WTC11 (cell line): ENCODE measurements at regions not wholly inside any gene's neighbourhood (a gene's known extent, or its start where the extent isn't known, plus 50 kb on each side); places are given as distances from the start of the nearest gene placed in this dataset.

Experiments
- ATF2 ChIP-seq: sonication (generic); formaldehyde crosslinking; IDR thresholded peaks from 2 replicates; pipeline ENCODE4 v1.8.1; 2022; ENCODE audit warnings: low read depth, missing genetic modification reagents, borderline replicate concordance
- ATF3 ChIP-seq: sonication (generic); formaldehyde crosslinking; conservative IDR thresholded peaks from 2 replicates; pipeline ENCODE4 v1.8.1; 2022; ENCODE audit warnings: mild to moderate bottlenecking, missing genetic modification reagents
- CTCF ChIP-seq: fragments of 200-600 bp; IDR thresholded peaks from 2 replicates; pipeline ENCODE4 v1.8.0; 2022; ENCODE audit warnings: antibody characterized with exemption
- JUN ChIP-seq: sonication (generic); formaldehyde crosslinking; IDR thresholded peaks from 2 replicates; pipeline ENCODE4 v1.8.0; 2023; ENCODE audit warnings: mild to moderate bottlenecking, missing genetic modification reagents
- MAX ChIP-seq: sonication (generic); formaldehyde crosslinking; IDR thresholded peaks from 2 replicates; pipeline ENCODE4 v1.8.0; 2022; ENCODE audit warnings: mild to moderate bottlenecking, missing genetic modification reagents
- ZBTB43 ChIP-seq: sonication (generic); formaldehyde crosslinking; IDR thresholded peaks from 2 replicates; pipeline ENCODE4 v1.8.1; 2023; ENCODE audit warnings: mild to moderate bottlenecking, missing genetic modification reagents
- ZNF121 ChIP-seq: sonication (generic); formaldehyde crosslinking; IDR thresholded peaks from 2 replicates; pipeline ENCODE4 v1.8.0; 2023; ENCODE audit warnings: missing genetic modification reagents

- TF ChIP-seq MAX (no peak), CTCF (no peak), ZBTB43 (CRISPR knock-in tag) (no peak), ATF2 (no peak), JUN (CRISPR knock-in tag) (no peak), ATF3 (CRISPR knock-in tag) (no peak), ZNF121 (CRISPR knock-in tag) (no peak)
These were observed 495.9 kb upstream of the ARID1B start for GRCh38 chr6:156281266-156281665.
